ENCODE measurements at regions not wholly inside any gene's neighbourhood (a gene's known extent, or its start where the extent isn't known, plus 50 kb on each side); places are given as distances from the start of the nearest gene placed in this dataset.

- TF ChIP-seq CTCF (IDR thresholded peaks at IDR 0.05; ENCODE audit: low read length) (no peak), EZH2phosphoT487 (IDR thresholded peaks at IDR 0.05; ENCODE audit: low read length) (no peak)
Measured at GRCh38 chr2:64273524-64274398, 129.5 kb upstream of the PELI1 start.
